ENCODE measurements at regions not wholly inside any gene's neighbourhood (a gene's known extent, or its start where the extent isn't known, plus 50 kb on each side); places are given as distances from the start of the nearest gene placed in this dataset.

GRCh38 chr5:169507051-169507450 lies 76.5 kb upstream of the SPDL1 start:
- H3K4me3 Mint-ChIP-seq (ENCODE audit: low read depth, unreplicated experiment): no peak overlapping the region
- CTCF ChIA-PET: no interaction called here
- H3K27me3 Mint-ChIP-seq (ENCODE audit: unreplicated experiment): no peaks in the 10 kb centered on the region
- peaks cover 13% of the 10 kb centered on the region for H3K9me3 Mint-ChIP-seq (ENCODE audit: low read depth, unreplicated experiment)
- H3K4me1 Mint-ChIP-seq (ENCODE audit: low read depth, unreplicated experiment): no peaks in the 10 kb centered on the region
- DNase-seq: no peak
- H3K27ac Mint-ChIP-seq (ENCODE audit: unreplicated experiment): no peak overlapping the region
- no TSS peak for BruUV-seq (replicated peaks)
- no peaks in the 10 kb centered on the region for H3K36me3 Mint-ChIP-seq (ENCODE audit: insufficient read depth, unreplicated experiment)
- intact Hi-C loops (cut with micrococcal nuclease; ENCODE audit: unreplicated experiment): no loop called here
- no peak for TF ChIP-seq CTCF (IDR thresholded peaks at IDR 0.05; ENCODE audit: unreplicated experiment)

- H3K4me1 Mint-ChIP-seq (ENCODE audit: low read depth, unreplicated experiment): no peaks in the 10 kb centered on the region
- H3K9me3 Mint-ChIP-seq (ENCODE audit: low read depth, unreplicated experiment): peaks cover 10% of the 10 kb centered on the region
- H3K27me3 Mint-ChIP-seq (ENCODE audit: unreplicated experiment): no peaks in the 10 kb centered on the region
- H3K36me3 Mint-ChIP-seq (ENCODE audit: insufficient read depth, unreplicated experiment): no peaks in the 10 kb centered on the region
- no peak overlapping the region for H3K4me3 Mint-ChIP-seq (ENCODE audit: low read depth, unreplicated experiment)
- no TSS peak for BruUV-seq (replicated peaks)
- no peak for DNase-seq
- CTCF ChIA-PET: no interaction called here
- intact Hi-C loops (cut with micrococcal nuclease; ENCODE audit: unreplicated experiment): no loop called here
- no peak for TF ChIP-seq CTCF (IDR thresholded peaks at IDR 0.05; ENCODE audit: unreplicated experiment)
- no peak overlapping the region for H3K27ac Mint-ChIP-seq (ENCODE audit: unreplicated experiment)
These were observed 79.7 kb upstream of the SPDL1 start for GRCh38 chr5:169503886-169504285.

DNA sequence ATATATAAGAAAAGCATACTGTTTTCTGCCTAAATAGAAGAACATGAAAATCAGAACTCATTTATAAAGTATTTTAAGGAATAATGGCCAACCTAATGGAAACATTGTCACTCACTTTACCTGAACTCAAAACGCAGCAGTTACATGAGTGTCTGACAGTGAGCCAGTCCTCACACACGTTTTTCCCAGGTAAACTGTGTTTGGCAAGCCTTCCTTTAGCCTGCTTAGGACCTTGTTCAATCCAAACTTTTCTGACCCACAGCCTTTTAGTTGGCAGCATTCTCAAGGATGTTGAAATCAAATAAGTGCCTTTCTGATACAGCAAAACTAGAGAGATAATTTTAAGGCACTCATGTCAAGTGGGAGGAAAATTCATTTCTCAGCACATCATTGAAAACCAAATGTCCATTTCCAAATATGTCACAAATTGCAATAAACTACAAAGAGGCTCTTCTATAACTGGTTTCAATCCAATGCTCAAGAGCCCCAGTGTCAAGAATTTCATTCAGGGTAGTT lies 83.5 kb upstream of the SPDL1 start:
- BruUV-seq (replicated peaks): no TSS peak
- H3K27ac Mint-ChIP-seq (ENCODE audit: unreplicated experiment): no peak overlapping the region
- no peak for TF ChIP-seq CTCF (IDR thresholded peaks at IDR 0.05; ENCODE audit: unreplicated experiment)
- no peaks in the 10 kb centered on the region for H3K36me3 Mint-ChIP-seq (ENCODE audit: insufficient read depth, unreplicated experiment)
- H3K4me1 Mint-ChIP-seq (ENCODE audit: low read depth, unreplicated experiment): no peaks in the 10 kb centered on the region
- no peaks in the 10 kb centered on the region for H3K27me3 Mint-ChIP-seq (ENCODE audit: unreplicated experiment)
- no peak for DNase-seq
- intact Hi-C loops (cut with micrococcal nuclease; ENCODE audit: unreplicated experiment): no loop called here
- CTCF ChIA-PET: no interaction called here
- peaks cover 9% of the 10 kb centered on the region for H3K9me3 Mint-ChIP-seq (ENCODE audit: low read depth, unreplicated experiment)
- no peak overlapping the region for H3K4me3 Mint-ChIP-seq (ENCODE audit: low read depth, unreplicated experiment)

DNA sequence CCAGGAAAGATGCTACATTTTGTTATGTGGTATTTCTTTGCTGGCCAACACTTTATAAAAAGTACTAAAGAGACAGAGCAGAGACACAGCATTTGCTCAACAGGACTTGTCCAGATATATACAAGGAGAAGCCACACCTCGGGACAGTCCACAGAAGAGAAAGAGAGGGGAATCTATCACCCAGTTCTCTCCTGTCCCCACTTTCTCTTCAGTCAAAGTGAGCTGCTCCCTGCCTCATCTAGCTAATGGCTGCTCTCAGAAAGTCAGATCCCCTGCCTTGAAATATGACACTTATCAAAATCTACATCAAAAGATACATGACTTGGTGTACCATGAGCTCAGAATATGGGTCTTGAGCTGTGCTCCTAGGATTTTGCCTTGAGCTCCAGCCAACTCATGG lies 86.7 kb upstream of the SPDL1 start:
- no peak for DNase-seq
- BruUV-seq (replicated peaks): no TSS peak
- CTCF ChIA-PET: no interaction called here
- intact Hi-C loops (cut with micrococcal nuclease; ENCODE audit: unreplicated experiment): no loop called here
- no peaks in the 10 kb centered on the region for H3K4me1 Mint-ChIP-seq (ENCODE audit: low read depth, unreplicated experiment)
- H3K9me3 Mint-ChIP-seq (ENCODE audit: low read depth, unreplicated experiment): peaks cover 10% of the 10 kb centered on the region
- no peak for TF ChIP-seq CTCF (IDR thresholded peaks at IDR 0.05; ENCODE audit: unreplicated experiment)
- H3K27ac Mint-ChIP-seq (ENCODE audit: unreplicated experiment): no peak overlapping the region
- no peaks in the 10 kb centered on the region for H3K27me3 Mint-ChIP-seq (ENCODE audit: unreplicated experiment)
- H3K36me3 Mint-ChIP-seq (ENCODE audit: insufficient read depth, unreplicated experiment): no peaks in the 10 kb centered on the region
- no peak overlapping the region for H3K4me3 Mint-ChIP-seq (ENCODE audit: low read depth, unreplicated experiment)

Data from Calu3 (cell line).